PC-9 (cell line): ENCODE measurements at regions not wholly inside any gene's neighbourhood (a gene's known extent, or its start where the extent isn't known, plus 50 kb on each side); places are given as distances from the start of the nearest gene placed in this dataset.

Source experiments
- BruUV-seq: library from RNA; stranded (reverse); fragments of 400-500 nt; replicated peaks from 2 replicates; lab custom pipeline; 2021; lab: Mats Ljungman, UMichigan
- CTCF ChIA-PET: fragments of 300-600 bp; sonication (Branson Sonifier 250); formaldehyde crosslinking; loops from one replicate; lab custom pipeline; 2022; ENCODE audit warnings: antibody characterized with exemption; lab: Charles Lee
- POLR2A ChIA-PET: fragments of 300-600 bp; sonication (Branson Sonifier 250); formaldehyde crosslinking; loops from one replicate; lab custom pipeline; 2022; ENCODE audit warnings: antibody characterized with exemption; ENCODE audit not compliant: unreplicated experiment; lab: Charles Lee
- DNase-seq, 2 experiments: peaks; one replicate each; pipeline versions ENCODE4 v3.0.0 to v3.0.0-alpha.2; 2015 to 2022; ENCODE audit warnings: mixed read lengths in 1 of 2
- H2AFZ ChIP-seq: fragments of 200-600 bp; sonication (generic); 2 replicates; pipeline ENCODE4 v1.8.1; 2017; ENCODE audit warnings: antibody characterized with exemption
- H3F3A ChIP-seq: fragments of 200-600 bp; sonication (generic); 2 replicates; pipeline ENCODE4 v1.8.1; 2017; ENCODE audit warnings: antibody characterized with exemption, mild to moderate bottlenecking, low read depth; ENCODE audit not compliant: insufficient read depth
- H3K27ac ChIP-seq: fragments of 200-600 bp; sonication (generic); 2 replicates; pipeline ENCODE4 v1.6.1; 2016; ENCODE audit warnings: mixed run types
- H3K27me3 ChIP-seq: fragments of 200-600 bp; sonication (generic); 2 replicates; pipeline ENCODE4 v1.6.1; 2016; ENCODE audit warnings: low read depth, mixed run types; ENCODE audit not compliant: insufficient read depth
- H3K36me3 ChIP-seq: fragments of 200-600 bp; sonication (generic); 2 replicates; pipeline ENCODE4 v1.6.1; 2016; ENCODE audit warnings: low read depth, mixed run types
- H3K4me1 ChIP-seq: fragments of 200-600 bp; sonication (generic); replicated peaks from 2 replicates; pipeline ENCODE4 v1.6.1; 2016; ENCODE audit warnings: mixed run types; ENCODE audit not compliant: insufficient read depth
- H3K4me2 ChIP-seq: fragments of 200-600 bp; sonication (generic); 2 replicates; pipeline ENCODE4 v1.6.1; 2017; ENCODE audit warnings: mixed run types
- H3K4me3 ChIP-seq: fragments of 200-600 bp; sonication (generic); 2 replicates; pipeline ENCODE4 v1.6.1; 2016; ENCODE audit warnings: mixed run types
- H3K79me2 ChIP-seq: fragments of 200-600 bp; sonication (generic); 2 replicates; pipeline ENCODE4 v1.6.1; 2017; ENCODE audit warnings: low read depth, mixed run types
- H3K9me2 ChIP-seq: fragments of 200-600 bp; sonication (generic); 2 replicates; pipeline ENCODE4 v1.8.1; 2017; ENCODE audit warnings: mild to moderate bottlenecking; ENCODE audit not compliant: insufficient read depth
- H3K9me3 ChIP-seq: fragments of 200-600 bp; sonication (generic); 2 replicates; pipeline ENCODE4 v1.8.1; 2016; ENCODE audit warnings: low read depth; ENCODE audit not compliant: insufficient read depth
- H4K20me1 ChIP-seq: fragments of 200-600 bp; sonication (generic); 2 replicates; pipeline ENCODE4 v1.8.1; 2017; ENCODE audit not compliant: insufficient read depth
- CTCF ChIP-seq: fragments of 200-600 bp; sonication (generic); conservative IDR thresholded peaks from 2 replicates; pipeline ENCODE4 v1.6.1; 2017; ENCODE audit warnings: mixed run types, antibody characterized with exemption, mild to moderate bottlenecking, moderate library complexity
- EZH2 ChIP-seq: fragments of 200-600 bp; sonication (generic); IDR thresholded peaks from 2 replicates; pipeline ENCODE4 v1.8.0; 2017; ENCODE audit warnings: antibody characterized with exemption, low read depth
- intact Hi-C: fragments of 100-400 bp; cut with micrococcal nuclease; formaldehyde crosslinking; loops from one replicate; pipeline ENCODE4 v1.10.0; 2022; ENCODE audit not compliant: unreplicated experiment

GRCh38 chr13:33636955-33637670 is 180.8 kb upstream of the RFC3 start:
- no peak overlapping the region for H3K27ac ChIP-seq

GRCh38 chr13:33637978-33638743 is 179.8 kb upstream of the RFC3 start:
- TF ChIP-seq CTCF (no peak), EZH2 (no peak)
- POLR2A ChIA-PET = interaction anchor here (0.5 kb wide), 1 partner anchor 95 kb away, joined by 4 read pairs; no protein-coding TSS in a partner anchor
- CTCF ChIA-PET = no interaction called here

More at GRCh38 chr13:33636955-33637670, 180.8 kb upstream of the RFC3 start:
- CTCF ChIA-PET = no interaction called here
- Histone ChIP-seq H3F3A (peaks cover 11% of the 10 kb centered on the region), H3K4me2 (no peak overlapping the region), H3K9me2 (peaks cover 9% of the 10 kb centered on the region; the same call in 1 of the 2 replicates), H3K79me2 (no peaks in the 10 kb centered on the region), H3K27me3 (no peaks in the 10 kb centered on the region), H3K9me3 (no peaks in the 10 kb centered on the region), H3K4me3 (no peak overlapping the region), H3K4me1 (peaks cover 13% of the 10 kb centered on the region), H3K36me3 (no peaks in the 10 kb centered on the region), H4K20me1 (no peaks in the 10 kb centered on the region), H2AFZ (no peak overlapping the region)
- POLR2A ChIA-PET = no interaction called here
- TF ChIP-seq CTCF (no peak), EZH2 (no peak)
- no TSS peak for BruUV-seq
- no peak for DNase-seq
- intact Hi-C loops = no loop called here

DNA sequence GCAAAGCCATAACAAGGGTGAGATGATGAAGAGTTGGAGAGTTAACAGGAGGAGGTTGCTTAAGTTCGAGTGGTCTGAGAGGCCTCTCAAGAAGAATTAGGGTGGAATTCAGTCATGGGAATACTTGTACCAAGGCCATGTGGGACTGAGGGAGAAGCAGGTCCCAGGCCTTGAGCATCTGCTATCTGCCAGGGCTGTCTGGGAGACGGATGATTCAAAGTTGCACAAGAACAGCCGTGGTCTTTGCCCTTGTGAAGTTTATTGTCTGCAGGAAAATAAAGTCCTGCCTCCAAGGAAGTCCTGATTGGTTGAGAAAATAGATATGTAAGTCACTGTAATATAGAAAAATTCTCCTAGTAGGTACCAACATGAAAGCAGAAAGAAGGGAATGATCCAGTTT is 178.8 kb upstream of the RFC3 start:
- Histone ChIP-seq H2AFZ (no peak overlapping the region), H3K36me3 (no peaks in the 10 kb centered on the region), H3K9me3 (no peaks in the 10 kb centered on the region), H3K4me3 (no peak overlapping the region), H4K20me1 (no peaks in the 10 kb centered on the region), H3K27me3 (no peaks in the 10 kb centered on the region), H3K27ac (no peak overlapping the region), H3K4me1 (peaks cover 32% of the 10 kb centered on the region), H3K9me2 (peaks cover 3% of the 10 kb centered on the region; the same call in 1 of the 2 replicates), H3F3A (peaks cover 31% of the 10 kb centered on the region), H3K4me2 (no peak overlapping the region), H3K79me2 (no peaks in the 10 kb centered on the region)
- no peak for DNase-seq
- BruUV-seq = no TSS peak
- CTCF ChIA-PET = no interaction called here
- intact Hi-C loops = no loop called here
- TF ChIP-seq EZH2 = no peak
- no peak for TF ChIP-seq CTCF
- POLR2A ChIA-PET = no interaction called here

More at GRCh38 chr13:33637978-33638743, 179.8 kb upstream of the RFC3 start:
- Histone ChIP-seq H3K9me2 (peaks cover 3% of the 10 kb centered on the region; the same call in 1 of the 2 replicates), H3K4me1 (peaks cover 22% of the 10 kb centered on the region), H3K36me3 (no peaks in the 10 kb centered on the region), H3F3A (peaks cover 21% of the 10 kb centered on the region), H3K9me3 (no peaks in the 10 kb centered on the region), H3K27me3 (no peaks in the 10 kb centered on the region), H3K4me2 (no peak overlapping the region), H3K4me3 (no peak overlapping the region), H3K27ac (no peak overlapping the region), H3K79me2 (no peaks in the 10 kb centered on the region), H4K20me1 (no peaks in the 10 kb centered on the region), H2AFZ (no peak overlapping the region)
- intact Hi-C loops = no loop called here
- no TSS peak for BruUV-seq
- DNase-seq = no peak
